CD4-positive, alpha-beta T cell treated with Interleukin-17A for 4 hours (primary cell): ENCODE measurements at regions not wholly inside any gene's neighbourhood (a gene's known extent, or its start where the extent isn't known, plus 50 kb on each side); places are given as distances from the start of the nearest gene placed in this dataset.

Experiments
- DNase-seq: peaks from one replicate; pipeline ENCODE4 v3.0.0-alpha.2; 2020; ENCODE audit warnings: mixed read lengths

DNA sequence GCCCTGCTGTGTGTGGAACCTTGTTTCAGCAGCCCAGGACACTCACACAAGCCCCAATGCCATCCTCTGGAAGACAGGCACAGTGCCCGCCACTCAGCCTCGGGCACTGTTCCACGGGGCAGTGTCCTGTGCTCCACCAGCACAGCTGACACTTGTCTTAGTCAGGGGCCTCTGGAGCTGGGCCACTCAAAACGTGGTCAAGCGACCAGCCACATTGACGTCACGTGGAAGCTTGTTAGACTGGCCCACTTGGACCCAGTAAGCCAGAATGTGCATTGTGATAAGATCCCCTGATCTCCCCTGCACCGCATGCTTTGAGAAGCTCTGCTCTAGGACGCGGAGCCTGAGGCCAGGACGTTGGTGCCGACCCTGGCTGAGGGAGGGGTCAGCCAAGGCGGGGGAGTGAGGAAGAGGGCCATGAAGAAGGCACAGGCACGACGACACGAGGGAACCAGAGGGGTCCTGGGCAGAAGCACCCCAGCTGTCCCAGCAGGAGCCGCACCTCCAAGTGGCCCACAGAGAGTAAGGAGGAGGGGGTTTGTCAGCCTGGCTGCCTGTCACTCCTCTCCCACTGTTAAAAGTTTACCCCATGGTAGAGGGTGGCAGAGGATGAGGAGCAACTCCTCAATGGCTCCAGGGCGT lies 64.6 kb downstream of the LINC01488 start:
- DNase-seq, result no peak

DNA sequence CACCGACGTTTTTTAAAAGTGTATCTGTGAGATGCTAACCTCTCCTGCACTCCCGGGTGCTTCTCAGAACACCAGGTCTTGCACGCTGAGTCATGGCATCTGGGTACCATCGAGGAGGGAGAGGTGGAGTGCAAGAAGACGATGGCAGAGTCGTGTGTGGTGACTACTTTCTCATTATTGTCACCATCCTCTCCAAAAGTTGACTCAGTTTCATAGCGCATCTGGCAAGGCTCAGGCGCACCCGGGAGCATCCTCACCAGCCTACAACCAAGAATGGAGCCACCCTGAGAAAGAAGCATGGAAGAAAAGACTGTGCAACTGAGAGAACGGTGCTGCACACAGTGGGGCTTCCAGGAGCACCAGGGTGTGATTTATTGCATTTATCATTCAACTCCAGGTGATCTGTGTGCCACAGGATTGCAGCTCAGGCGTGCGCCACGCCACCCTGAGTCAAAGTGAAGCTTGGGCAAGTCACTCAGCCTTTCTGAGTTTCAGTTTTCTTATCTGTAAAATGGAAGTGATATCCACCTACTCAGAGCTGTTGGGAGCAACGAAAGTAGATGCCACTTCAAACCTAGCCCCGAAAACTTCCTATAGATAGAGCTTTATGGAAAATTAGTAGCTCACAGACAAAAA lies 65.4 kb downstream of the LINC01488 start:
- DNase-seq, result no peak

DNA sequence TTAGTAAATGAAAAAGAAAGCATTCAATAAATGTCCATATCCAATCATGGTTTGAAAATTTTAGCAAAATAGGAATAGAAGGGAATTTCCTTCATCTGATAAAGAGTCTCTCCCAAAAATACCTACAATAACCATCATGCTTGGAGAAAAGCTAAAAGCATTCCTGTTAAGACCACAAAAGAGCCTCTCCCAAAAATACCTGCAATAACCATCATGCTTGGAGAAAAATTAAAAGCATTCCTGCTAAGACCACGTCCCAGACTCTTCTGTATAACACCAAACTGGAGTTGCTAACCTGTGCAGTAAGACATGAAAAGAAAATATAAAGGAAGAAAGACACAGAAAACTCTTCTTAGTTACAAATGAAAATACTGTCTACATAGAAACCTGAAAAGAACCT lies 69.4 kb downstream of the LINC01488 start:
- no peak for DNase-seq

DNA sequence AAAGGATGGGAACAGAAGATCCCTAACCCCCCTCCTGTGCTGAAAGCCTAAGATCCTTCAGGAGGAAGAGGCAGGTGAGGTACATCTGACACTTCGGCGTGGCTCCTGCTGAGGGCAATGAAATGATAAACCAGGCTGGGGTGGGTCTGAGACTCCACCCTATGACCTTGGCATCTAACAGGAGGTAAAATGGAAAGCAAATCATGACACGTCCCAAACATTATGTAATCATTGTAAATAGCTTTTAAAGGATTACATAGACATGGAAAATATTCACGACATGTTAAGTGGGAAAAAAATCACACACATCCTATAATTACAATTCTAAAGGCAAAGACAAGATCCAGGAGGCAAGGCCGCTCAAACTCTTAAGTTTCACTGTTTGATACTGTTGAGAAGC lies 70.5 kb downstream of the LINC01488 start:
- DNase-seq, result no peak

DNA sequence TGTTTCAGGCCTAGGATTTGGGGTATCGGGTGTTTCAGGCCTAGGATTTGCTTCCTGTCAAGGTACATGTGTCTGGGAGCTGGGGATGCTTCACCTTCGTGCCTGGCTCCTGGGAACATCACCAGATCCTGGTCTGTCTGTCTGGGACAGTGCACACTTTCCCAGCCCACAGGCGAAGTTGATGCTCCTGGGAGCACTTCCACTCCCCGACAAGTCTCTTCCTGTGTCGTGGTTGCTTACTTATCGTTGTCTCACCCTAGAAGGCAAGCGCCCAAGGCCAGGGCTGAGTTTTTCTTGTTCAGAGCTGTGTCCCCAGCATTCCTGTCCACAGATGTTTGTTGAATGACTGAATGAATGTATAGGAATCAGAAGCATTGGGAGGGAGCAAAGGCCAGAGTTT lies 71.5 kb downstream of the LINC01488 start:
- DNase-seq, result no peak

DNA sequence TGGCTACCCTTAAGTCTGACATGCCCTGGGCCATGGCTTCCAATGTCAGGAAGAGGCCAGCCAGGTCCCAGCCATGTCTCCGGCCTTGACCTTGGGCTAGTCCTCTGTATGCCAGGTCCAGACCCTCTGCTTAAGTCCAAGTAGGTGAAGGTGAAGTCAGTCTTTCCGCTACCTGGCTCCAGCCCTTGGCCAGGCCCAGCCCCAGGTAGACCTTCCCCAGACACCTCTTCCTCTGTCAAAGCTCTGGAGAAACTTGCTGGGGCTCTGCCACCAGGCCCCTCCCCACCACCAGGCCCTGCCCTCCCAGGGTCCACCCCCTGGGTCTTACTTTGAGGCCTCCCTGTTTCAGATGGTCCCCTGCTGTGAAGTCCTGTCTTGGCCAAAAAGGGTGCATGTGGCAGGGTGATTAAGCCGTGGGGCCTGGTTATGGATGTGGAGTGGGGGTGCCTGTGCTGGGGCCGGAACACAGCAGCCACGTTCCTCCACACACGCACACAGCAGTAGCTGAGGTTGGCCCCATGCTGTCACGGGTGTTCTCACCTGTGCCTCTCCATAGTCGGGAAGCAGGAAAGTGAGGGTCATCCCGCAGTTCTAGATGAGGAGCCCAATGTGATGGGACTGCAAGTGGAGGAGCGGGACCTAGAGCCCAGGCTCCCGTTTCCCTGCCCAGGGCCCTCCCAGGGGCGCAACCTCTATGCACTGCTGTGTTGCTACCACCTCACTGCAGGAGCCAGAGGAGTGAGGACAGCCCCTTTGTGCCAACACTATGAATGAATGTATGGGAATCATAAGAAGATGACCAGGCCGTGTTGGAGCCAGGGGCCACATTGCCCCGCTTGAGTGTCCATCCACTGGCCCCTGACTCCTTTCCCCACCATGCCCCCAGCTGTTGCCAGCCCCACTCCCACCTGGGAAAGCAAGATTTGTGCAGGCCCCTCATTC lies 72.2 kb downstream of the LINC01488 start:
- no peak for DNase-seq

DNA sequence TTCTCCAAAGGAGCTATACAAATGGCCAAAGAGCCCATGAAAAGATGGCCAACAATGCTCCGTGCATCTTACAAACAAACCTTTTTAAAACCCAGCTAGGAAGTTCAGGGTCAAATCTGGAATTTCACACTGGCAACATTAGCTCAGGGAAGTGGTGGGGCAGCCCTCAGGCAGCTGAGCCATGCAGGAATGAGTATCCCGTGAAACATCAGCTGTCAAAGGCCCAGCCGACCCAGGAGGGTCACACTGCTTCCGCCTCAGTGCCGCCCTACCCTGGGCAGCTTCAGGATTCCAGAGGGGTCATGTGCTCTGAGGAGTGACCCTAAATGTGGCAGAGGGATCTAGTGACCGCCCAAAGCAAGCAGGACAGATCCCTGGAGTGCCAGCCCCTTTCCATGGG lies 73.4 kb downstream of the LINC01488 start:
- no peak for DNase-seq

DNA sequence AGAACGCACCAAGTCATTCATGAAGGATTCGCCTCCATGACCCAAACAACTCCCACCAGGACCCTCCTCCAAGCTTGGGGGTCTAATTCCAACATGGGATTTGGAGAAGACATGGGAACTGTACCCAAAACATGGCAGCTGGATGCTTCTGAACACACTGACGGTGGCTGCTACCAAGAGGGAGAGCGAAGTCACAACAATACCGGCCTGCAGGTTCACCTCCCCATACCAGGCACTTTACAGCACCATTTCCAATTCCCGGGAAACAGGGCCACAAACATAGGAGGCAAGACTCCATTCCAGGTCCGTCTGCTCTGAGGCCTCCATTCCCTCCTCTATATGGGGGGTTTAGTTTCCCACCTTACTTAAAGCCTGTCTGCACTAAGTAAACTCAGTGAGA lies 75.8 kb downstream of the LINC01488 start:
- DNase-seq, result no peak

DNA sequence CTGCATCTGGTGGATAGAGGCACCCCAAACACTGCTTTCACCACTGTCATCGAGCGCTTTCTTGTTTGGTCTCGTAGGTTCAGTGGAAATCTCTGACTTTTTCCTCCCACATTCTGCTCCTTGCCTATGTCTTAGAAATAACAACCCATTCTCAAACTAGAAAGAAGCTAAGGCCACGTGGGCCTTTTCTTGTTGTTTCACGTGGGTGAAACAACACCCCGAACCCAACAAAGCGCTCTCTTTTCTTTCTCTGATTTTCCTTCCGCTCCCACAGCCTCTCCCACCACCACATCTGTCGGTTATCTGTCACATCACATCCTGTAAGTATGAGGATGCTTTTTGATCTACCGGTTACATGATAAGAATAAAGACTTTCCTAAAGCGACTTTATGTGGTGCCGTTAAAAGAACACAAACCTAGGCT lies 77.1 kb downstream of the LINC01488 start:
- DNase-seq, result peak; percentile 46

DNA sequence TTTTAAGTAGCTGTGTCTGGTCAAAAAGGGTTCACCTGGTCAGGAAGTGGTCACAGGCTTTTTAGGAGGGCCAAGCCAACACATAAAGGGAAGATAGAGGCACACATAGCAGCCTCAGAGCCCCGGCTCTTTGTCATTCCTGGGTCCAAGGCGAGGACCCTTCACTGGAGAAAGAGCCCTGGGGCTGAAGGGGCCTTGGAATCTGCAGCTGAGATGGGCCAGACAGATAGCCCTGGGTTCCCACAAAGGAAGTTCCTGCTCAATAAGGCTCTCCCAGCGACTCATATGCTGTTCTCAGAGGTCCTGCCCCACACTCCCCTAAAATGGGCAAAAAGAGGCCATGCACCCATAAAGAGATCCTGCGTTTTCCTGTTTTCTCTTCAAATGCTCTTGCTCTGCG lies 77.7 kb downstream of the LINC01488 start:
- no peak for DNase-seq

DNA sequence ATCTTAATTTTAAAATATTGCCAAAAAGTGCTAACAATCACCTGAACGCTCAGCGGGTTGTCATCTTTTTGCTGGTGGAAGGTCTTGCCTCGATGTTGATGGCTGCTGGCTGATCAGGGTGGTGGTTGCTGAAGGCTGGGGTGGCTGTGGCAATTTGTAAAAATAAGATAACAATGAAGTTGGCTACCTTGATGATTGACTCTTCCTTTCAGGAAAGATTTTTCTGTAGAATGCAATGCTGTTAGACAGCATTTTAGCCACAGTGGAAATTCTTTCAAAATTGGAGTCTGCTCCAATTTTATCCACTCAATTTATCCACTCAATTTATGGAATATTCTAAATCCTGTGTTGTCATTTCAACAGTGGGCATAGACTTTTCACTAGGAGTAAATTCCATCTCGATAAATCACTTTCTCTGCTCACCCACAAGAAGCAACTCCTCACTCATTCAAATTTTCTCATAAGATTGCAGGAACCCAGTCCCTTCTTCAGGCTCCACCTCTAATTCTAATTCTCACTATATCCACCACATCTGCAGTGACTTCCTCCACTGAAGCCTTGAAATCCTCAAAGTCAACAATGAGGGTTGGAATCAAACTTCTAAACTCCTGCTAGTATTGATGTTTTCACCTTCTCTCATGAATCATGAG lies 78.8 kb downstream of the LINC01488 start:
- DNase-seq, result no peak

DNA sequence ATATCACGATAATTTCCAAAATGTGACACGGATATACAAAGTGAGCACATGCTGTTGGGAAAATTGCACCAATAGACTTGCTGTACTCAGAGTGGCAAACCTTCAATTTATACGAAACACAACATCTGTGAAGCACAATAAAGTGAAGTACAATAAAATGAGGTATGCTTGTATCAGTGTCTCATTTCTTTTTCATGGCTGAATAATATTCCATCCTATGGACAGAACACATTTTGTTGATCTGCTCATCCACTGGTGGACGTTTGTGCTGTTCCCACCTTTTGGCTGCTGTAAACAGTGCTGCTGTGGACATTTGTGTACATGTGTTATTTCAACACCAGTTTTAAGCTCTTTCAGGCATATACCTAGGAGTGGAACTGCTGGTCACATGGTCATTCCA lies 78.7 kb upstream of the CCND1 start:
- DNase-seq, result no peak

DNA sequence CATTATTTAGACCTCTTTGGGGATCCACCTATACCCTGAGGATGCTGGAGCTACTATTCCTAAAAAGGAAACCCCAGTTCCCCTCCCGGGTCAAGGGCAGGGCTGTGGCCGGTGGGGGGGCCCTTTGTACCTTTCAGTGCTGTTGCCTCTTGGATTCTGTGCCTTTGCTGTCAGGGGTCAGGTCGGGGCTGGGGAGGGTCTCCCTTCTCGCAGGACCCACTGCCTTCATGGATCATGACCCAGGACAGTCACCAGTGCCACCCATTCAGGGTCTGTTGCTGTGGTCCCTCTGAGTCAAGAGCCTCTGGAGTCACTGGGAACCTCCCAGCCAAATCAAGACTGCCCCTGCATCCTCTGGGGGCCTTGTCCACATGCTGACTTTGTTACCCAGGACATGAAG lies 78.1 kb upstream of the CCND1 start:
- DNase-seq, result no peak

DNA sequence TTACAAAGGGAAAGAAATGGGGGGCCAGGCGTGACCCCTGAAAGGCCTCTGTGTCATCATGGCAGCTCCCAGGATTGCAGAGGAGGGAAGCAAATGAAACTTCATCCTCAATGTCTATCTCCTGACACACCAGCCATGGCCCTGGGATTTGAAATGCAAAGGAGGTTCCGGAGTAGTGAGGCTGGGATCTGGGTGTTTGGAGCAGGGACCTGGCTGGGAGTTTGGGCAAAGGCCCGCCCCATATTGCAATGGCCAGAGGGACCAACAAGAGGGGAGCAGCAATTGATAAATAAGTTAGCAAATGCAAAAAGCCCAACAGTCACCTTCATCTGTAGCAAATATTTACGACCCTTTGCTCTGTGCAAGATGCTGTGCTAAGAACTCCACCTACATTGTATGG lies 77.7 kb upstream of the CCND1 start:
- DNase-seq, result no peak

DNA sequence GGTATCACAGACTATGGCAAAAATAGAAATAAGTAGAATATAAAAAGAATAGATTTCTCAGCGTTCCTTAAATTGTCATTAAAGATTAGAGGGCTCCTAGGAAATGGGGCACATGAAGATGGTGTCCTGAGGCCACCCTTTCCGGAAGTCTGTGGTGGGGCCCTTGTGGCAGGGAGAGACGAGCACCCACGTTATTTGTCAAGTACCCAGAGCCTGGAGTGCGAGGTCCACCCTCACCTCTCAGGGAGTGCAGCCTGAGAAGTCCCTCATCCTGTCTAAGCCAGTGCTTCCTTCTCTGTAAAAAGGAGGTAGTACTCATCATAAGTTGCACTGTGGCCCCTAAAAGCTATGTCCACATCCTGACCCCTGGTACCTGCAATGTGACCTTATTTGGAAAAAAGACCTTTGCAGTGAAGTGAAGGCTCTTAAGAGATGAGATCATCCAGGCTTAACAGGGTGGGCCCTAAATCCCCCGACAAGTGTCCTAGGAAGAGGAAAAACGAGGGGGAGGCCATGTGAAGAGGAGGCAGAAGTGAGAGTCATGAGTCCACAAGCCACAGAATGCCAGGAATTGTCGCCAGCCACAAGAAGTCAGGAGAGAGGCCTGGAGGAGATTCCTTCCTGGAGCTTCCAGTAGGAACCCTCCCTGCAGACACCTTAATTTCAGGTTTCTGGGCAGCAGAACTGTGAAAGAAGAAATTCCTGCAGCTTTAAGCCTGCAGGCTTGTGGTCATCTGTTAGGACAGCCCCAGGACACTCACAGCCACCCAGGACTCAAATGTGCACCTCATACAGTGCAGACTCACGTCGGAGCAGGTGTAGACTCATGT lies 76.8 kb upstream of the CCND1 start:
- DNase-seq, result no peak

DNA sequence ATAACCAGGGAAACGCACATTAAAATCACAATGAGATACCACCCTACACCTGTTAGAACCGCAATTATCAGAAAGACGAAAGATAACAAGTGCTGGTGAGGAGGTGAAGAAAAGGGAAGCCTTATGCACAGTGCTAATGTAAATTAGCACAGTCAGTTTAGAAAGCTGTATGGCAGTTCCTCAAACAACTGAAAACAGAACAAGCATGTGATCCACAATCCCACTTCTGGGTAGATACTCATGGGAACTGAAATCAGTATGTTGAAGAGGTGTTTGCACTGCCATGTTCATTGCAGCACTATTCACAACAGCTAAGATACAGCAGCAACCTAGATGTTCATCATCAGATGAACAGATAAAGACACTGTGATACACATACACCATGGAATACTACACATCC lies 75.0 kb upstream of the CCND1 start:
- DNase-seq, result no peak

DNA sequence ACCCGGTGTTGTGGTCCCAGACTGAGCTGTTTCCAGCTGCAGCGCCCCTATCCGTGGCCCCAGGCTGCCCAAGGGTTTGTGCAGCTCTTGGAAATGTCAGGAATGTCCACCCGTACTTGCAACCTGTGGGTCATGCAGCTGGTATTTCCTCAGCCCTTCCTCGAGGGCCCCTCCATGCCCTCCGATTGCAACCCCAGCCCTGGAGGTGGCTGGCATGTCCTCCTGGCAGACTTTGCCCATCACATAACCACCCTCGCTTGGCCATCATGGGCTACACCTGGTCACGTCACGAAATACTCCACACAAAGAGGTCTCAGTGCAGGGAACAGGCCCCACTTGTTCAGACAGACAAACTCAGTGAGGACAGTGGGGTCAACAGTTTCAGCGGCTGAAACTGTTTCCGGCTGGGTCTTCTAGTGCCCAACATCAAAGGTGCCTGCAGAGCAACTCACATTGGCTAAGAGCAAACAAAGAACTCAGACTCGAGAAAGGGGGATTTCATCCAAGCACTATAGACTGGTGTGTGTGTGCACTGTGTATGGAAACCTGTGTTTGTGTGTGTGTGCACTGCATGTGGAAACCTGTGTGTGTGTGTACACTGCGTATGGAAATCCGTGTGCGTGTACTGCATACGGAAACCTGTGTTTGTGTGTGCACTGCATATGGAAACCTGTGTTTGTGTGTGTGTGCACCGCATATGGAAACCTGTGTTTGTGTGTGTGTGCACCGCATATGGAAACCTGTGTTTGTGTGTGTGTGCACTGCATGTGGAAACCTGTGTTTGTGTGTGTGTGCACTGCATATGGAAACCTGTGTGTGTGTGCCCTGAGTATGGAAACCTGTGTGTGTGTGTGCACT lies 72.8 kb upstream of the CCND1 start:
- DNase-seq, result no peak

DNA sequence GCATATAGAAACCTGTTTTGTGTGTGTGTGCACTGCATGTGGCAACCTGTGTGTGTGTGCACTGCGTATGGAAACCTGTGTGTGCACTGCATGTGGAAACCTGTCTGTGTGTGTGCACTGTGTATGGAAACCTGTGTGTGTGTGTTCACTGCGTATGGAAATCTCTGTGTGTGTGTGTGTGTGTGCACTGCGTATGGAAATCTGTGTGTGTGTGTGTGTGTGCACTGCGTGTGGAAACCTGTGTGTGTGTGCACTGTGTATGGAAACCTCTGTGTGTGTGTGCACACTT lies 72.2 kb upstream of the CCND1 start:
- no peak for DNase-seq

DNA sequence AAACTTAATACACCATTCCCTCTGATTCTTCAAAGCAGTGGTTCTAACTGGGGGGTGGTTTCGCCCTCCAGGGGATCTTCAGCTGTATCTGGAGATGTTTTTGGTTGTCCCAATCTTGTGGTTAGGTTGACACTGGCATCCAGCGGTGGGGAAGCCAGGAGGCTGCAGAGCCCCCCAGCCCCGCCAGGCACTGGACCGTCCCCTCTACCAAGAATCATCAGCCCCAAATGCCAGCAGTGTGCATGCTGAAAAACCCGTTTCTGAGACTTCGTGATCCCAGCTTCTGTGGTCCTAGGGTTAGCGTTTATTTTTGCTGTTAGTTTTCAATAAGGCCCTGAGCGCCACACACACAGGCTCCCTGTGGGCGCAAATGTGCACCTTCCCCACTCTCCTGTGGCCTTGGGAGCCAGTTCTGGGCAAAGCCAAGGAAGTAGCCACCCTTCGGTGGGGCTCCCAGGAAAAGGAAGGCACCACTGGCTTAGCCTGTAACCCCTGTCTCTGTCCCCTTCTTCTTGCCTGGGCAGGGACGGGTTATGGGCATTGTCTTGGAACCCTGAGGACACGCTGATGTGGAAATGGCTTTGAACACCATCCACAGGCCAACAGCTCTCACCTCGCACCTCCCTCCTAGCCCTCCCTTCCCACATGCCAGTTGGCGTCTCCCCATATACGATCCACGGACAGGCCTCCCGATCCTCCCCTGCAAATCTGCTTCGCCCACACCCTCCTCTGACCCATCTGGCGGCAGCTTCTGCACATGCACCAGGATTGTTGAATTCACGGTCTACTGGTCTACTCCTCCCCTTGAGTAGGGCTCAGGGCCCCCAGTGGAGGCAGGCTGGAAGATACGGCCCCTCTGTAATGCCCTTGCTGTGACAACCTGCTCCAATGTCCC lies 71.4 kb upstream of the CCND1 start:
- DNase-seq, result no peak

DNA sequence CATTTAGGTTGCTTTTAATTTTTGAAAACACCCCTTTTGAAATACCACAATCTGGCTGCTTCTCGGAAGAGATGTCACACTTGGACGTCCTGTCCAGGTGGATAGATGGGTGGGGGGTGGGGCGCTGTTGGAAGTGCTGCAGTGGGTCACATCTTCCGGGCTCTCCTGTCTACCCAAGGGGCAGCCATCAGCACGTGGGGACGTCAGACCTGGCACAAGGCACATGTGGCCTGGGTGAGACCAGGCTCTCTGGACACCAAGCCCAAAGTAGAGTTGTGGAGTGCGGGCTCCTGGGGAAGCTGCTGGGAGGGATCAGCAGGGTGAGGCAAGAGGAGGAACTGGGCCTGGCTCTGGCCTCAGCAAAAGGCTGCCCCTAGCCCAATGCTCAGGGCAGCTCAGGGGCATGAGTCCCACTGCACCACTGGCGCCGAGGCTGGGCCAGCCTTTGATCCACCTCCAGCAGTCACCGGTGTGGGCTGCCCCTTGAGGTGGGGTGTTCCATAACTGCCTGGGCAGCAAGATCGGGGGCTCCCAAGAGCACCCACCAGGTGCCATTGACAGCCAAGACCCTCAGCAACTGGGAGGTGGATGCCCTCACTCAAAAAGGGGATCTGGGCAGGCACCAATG lies 68.6 kb upstream of the CCND1 start:
- DNase-seq, result no peak
